ENCODE measurements at regions not wholly inside any gene's neighbourhood (a gene's known extent, or its start where the extent isn't known, plus 50 kb on each side); places are given as distances from the start of the nearest gene placed in this dataset.

- H3K27me3 ChIP-seq (replicated peaks; ENCODE audit: insufficient read depth, low read length): no peaks in the 10 kb centered on the region
- no peaks in the 10 kb centered on the region for H3K9me3 ChIP-seq (replicated peaks; ENCODE audit: insufficient read depth, low read length)
- no peaks in the 10 kb centered on the region for H3K36me3 ChIP-seq (replicated peaks; ENCODE audit: insufficient read depth, low read length)
- peak; percentile 25 for DNase-seq
- H2AFZ ChIP-seq (ENCODE audit: low read length): no peak overlapping the region
- H3K9me2 ChIP-seq (replicated peaks; ENCODE audit: insufficient read depth, low read length): no peaks in the 10 kb centered on the region
- H4K20me1 ChIP-seq (ENCODE audit: insufficient read depth, low read length): no peaks in the 10 kb centered on the region
- no peaks in the 10 kb centered on the region for H3K79me2 ChIP-seq (ENCODE audit: low read length)
- H3K9ac ChIP-seq (ENCODE audit: low read length): no peak overlapping the region
- H3K4me1 ChIP-seq (ENCODE audit: low read length): peaks cover 18% of the 10 kb centered on the region
- H3K4me3 ChIP-seq (ENCODE audit: low read length): no peak overlapping the region
- peak overlapping the region; percentile 19; the same call in 1 of the 2 replicates for H3K4me2 ChIP-seq (ENCODE audit: low read depth, low read length)
- no peaks in the 10 kb centered on the region; the same call in 1 of the 2 replicates for H3F3A ChIP-seq (ENCODE audit: insufficient read depth, low read length)
- TF ChIP-seq CTCF (IDR thresholded peaks at IDR 0.05; ENCODE audit: low read length) (no peak), EZH2 (optimal IDR thresholded peaks at IDR 0.05; ENCODE audit: low read depth, low read length) (no peak), EZH2phosphoT487 (IDR thresholded peaks at IDR 0.05; ENCODE audit: low read length) (no peak)
- peak overlapping the region; percentile 41; the same call in 1 of the 2 replicates for H3K27ac ChIP-seq (ENCODE audit: low read length)
These were observed 83.1 kb upstream of the LYPLAL1 start for GRCh38 chr1:219090607-219091006.

- Histone ChIP-seq H3K4me2 (ENCODE audit: low read depth, low read length) (no peak overlapping the region), H4K20me1 (ENCODE audit: insufficient read depth, low read length) (no peaks in the 10 kb centered on the region), H3K9me3 (replicated peaks; ENCODE audit: insufficient read depth, low read length) (no peaks in the 10 kb centered on the region), H2AFZ (ENCODE audit: low read length) (no peak overlapping the region), H3K36me3 (replicated peaks; ENCODE audit: insufficient read depth, low read length) (no peaks in the 10 kb centered on the region), H3F3A (ENCODE audit: insufficient read depth, low read length) (no peaks in the 10 kb centered on the region; the same call in 1 of the 2 replicates), H3K4me3 (ENCODE audit: low read length) (no peak overlapping the region), H3K9me2 (replicated peaks; ENCODE audit: insufficient read depth, low read length) (no peaks in the 10 kb centered on the region), H3K27ac (ENCODE audit: low read length) (no peak overlapping the region), H3K4me1 (ENCODE audit: low read length) (peaks cover 18% of the 10 kb centered on the region), H3K27me3 (replicated peaks; ENCODE audit: insufficient read depth, low read length) (no peaks in the 10 kb centered on the region), H3K9ac (ENCODE audit: low read length) (no peak overlapping the region), H3K79me2 (ENCODE audit: low read length) (no peaks in the 10 kb centered on the region)
- DNase-seq: no peak
- no peak for TF ChIP-seq EZH2 (optimal IDR thresholded peaks at IDR 0.05; ENCODE audit: low read depth, low read length)
- no peak for TF ChIP-seq EZH2phosphoT487 (IDR thresholded peaks at IDR 0.05; ENCODE audit: low read length)
- no peak for TF ChIP-seq CTCF (IDR thresholded peaks at IDR 0.05; ENCODE audit: low read length)
These were observed 81.5 kb upstream of the LYPLAL1 start for GRCh38 chr1:219092206-219092605.

GRCh38 chr1:219099307-219099706 lies 74.4 kb upstream of the LYPLAL1 start:
- H3K27ac ChIP-seq (ENCODE audit: low read length): no peak overlapping the region
- H3K36me3 ChIP-seq (replicated peaks; ENCODE audit: insufficient read depth, low read length): no peaks in the 10 kb centered on the region
- DNase-seq: no peak
- no peaks in the 10 kb centered on the region for H3K79me2 ChIP-seq (ENCODE audit: low read length)
- no peaks in the 10 kb centered on the region for H3F3A ChIP-seq (ENCODE audit: insufficient read depth, low read length)
- H3K4me2 ChIP-seq (ENCODE audit: low read depth, low read length): no peak overlapping the region
- H3K4me1 ChIP-seq (ENCODE audit: low read length): peaks cover 4% of the 10 kb centered on the region; the same call in 1 of the 2 replicates
- no peaks in the 10 kb centered on the region for H3K9me3 ChIP-seq (replicated peaks; ENCODE audit: insufficient read depth, low read length)
- H3K27me3 ChIP-seq (replicated peaks; ENCODE audit: insufficient read depth, low read length): no peaks in the 10 kb centered on the region
- no peak overlapping the region for H3K4me3 ChIP-seq (ENCODE audit: low read length)
- H3K9me2 ChIP-seq (replicated peaks; ENCODE audit: insufficient read depth, low read length): no peaks in the 10 kb centered on the region
- H2AFZ ChIP-seq (ENCODE audit: low read length): no peak overlapping the region
- H4K20me1 ChIP-seq (ENCODE audit: insufficient read depth, low read length): no peaks in the 10 kb centered on the region
- no peak for TF ChIP-seq CTCF (IDR thresholded peaks at IDR 0.05; ENCODE audit: low read length)
- TF ChIP-seq EZH2phosphoT487 (IDR thresholded peaks at IDR 0.05; ENCODE audit: low read length): no peak
- TF ChIP-seq EZH2 (optimal IDR thresholded peaks at IDR 0.05; ENCODE audit: low read depth, low read length): no peak
- H3K9ac ChIP-seq (ENCODE audit: low read length): no peak overlapping the region

Measured in MM.1S (cell line).